ENCODE measurements at regions not wholly inside any gene's neighbourhood (a gene's known extent, or its start where the extent isn't known, plus 50 kb on each side); places are given as distances from the start of the nearest gene placed in this dataset.

GRCh38 chr6:76861403-76861802, 601.9 kb downstream of the HTR1B start:
- TF ChIP-seq POLR2A (IDR thresholded peaks at IDR 0.05) (no peak), CTCF (IDR thresholded peaks at IDR 0.05) (peak in 3 of 6 experiments; percentile 40 to 50 (median 44))

All from Peyer's patch (tissue), 4 donors.